ENCODE measurements at regions not wholly inside any gene's neighbourhood (a gene's known extent, or its start where the extent isn't known, plus 50 kb on each side); places are given as distances from the start of the nearest gene placed in this dataset.

- TF ChIP-seq CTCF (IDR thresholded peaks at IDR 0.05) = no peak
- no peak overlapping the region for H3K27ac ChIP-seq
- H3K4me3 ChIP-seq = no peak overlapping the region
- no peak for DNase-seq (ENCODE audit: low spot score)
These were observed 1178.2 kb downstream of the BRD1 start for GRCh38 chr22:48649466-48649865.

- Histone ChIP-seq H3K4me3 (no peak overlapping the region), H3K27ac (no peak overlapping the region)
- TF ChIP-seq CTCF (IDR thresholded peaks at IDR 0.05) = no peak
- DNase-seq (ENCODE audit: low spot score) = no peak
These were observed 1178.6 kb downstream of the BRD1 start for GRCh38 chr22:48649031-48649430.

GRCh38 chr22:48647606-48648515 is 1179.8 kb downstream of the BRD1 start:
- DNase-seq (ENCODE audit: low spot score) = no peak
- Histone ChIP-seq H3K4me3 (no peak overlapping the region), H3K27ac (no peak overlapping the region)
- TF ChIP-seq CTCF (IDR thresholded peaks at IDR 0.05) = no peak

GRCh38 chr22:48647051-48647450 is 1180.6 kb downstream of the BRD1 start:
- Histone ChIP-seq H3K27ac (no peak overlapping the region), H3K4me3 (no peak overlapping the region)
- no peak for DNase-seq (ENCODE audit: low spot score)
- no peak for TF ChIP-seq CTCF (IDR thresholded peaks at IDR 0.05)

- TF ChIP-seq CTCF (IDR thresholded peaks at IDR 0.05) = no peak
- no peak overlapping the region for H3K27ac ChIP-seq
These were observed 1181.3 kb downstream of the BRD1 start for GRCh38 chr22:48646216-48646925.

GRCh38 chr22:48645766-48646165 is 1181.9 kb downstream of the BRD1 start:
- Histone ChIP-seq H3K4me3 (no peak overlapping the region), H3K27ac (no peak overlapping the region)
- no peak for TF ChIP-seq CTCF (IDR thresholded peaks at IDR 0.05)
- DNase-seq (ENCODE audit: low spot score) = no peak

More at GRCh38 chr22:48646216-48646925, 1181.3 kb downstream of the BRD1 start:
- DNase-seq (ENCODE audit: low spot score) = no peak
- no peak overlapping the region for H3K4me3 ChIP-seq
